Left hindlimb (tissue), 1 donor: ENCODE measurements at regions not wholly inside any gene's neighbourhood (a gene's known extent, or its start where the extent isn't known, plus 50 kb on each side); places are given as distances from the start of the nearest gene placed in this dataset.
"Not testable (repeated sequence)": the region's sequence is repeated elsewhere in the genome, so short reads cannot be mapped to it uniquely, and the experiment has no call there.

Experiments used
- DNase-seq: peaks from one replicate; pipeline ENCODE4 v3.0.0-alpha.2; 2018

- DNase-seq = not testable (repeated sequence)
Measured at GRCh38 chr2:91422102-91422501, 2730.6 kb downstream of the RPIA start.

GRCh38 chr2:91427148-91427547 lies 2735.7 kb downstream of the RPIA start:
- DNase-seq = not testable (repeated sequence)

DNA sequence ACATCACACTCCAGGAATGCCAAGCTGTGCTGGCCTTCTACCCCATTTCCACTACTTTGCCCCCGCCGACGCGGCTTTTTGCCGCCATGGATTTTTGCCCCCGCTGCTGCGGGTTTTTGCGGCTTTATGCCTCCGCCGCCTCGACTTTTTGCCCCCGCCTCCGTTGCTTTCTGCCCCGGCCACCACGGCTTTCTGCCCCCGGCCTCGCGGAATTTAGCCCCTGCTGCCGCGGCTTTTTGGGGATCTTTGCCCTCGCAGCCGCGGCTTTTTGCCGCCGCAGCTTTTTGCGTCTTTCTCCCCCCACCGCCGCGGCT lies 2750.4 kb downstream of the RPIA start:
- DNase-seq = not testable (repeated sequence)

DNA sequence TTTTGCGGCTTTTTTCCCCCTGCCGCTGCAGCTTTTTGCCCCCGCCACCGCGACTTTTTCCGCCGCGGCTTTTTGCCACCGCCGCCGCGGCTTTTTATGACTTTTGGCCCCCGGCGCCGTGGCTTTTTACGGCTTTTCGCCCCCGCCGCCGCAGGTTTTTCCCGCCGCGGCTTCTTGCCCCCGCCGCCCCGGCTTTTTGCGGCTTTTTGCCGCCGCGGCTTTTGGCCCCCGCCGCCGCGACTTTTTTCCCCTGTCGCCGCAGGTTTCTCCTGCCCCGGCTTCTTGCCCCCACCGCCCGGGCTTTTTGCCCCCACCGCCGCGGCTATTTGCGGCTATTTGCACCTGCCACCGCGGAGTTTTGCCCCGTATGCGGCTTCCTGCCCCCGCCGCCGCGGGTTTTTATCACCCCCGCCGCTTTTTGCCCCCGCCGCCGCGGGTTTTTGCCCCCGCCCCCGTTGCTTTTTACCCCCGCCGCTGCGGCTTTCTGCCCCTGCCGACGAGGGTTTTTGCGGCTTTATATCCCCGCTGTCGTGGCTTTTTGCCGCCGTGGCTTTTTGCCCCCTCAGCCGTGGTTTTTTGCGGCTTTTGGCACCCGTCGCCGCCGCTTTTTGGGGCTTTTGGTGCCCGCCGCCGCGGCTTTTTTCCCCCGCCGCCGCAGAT lies 2750.9 kb downstream of the RPIA start:
- DNase-seq = peak; percentile 26

DNA sequence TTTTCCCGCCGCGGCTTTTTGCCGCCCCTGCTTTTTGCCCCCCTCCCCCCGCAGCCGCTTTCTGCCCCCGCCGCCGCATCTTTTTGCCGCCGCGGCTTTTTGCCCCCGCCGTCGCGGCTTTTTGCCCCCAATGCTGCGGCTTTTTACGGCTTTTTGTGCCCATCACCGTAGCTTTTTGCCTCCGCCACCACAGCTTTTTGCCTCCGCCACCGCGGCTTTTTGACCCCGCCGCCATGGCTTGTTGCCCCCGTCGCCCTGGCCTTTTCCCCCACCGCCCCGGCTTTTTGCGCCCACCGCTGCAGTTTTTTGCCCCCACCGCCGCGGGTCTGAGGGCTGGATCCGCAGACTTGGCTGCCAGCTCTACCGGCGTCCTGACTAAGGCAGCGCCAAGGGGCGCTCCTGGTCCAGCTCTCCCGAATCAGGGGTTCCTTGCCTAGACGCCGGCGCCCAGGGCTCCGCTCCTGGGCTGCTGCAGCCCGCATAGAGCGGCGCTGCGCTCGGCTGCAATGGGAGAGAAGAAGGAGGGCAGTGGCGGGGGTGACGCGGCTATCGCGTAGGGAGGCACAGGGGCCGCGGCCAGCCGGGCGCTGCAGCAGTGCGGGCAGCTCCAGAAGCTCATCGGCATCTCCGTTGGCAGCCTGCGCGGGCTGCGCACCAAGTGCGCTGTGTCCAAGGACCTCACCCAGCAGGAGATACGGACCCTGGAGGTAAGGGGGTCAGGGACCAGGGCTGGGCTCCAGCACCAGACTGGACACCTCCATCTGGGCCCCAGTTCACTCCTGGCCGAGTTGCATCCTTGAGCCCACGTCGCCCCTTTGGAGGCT lies 2751.6 kb downstream of the RPIA start:
- DNase-seq = peak; percentile 15

DNA sequence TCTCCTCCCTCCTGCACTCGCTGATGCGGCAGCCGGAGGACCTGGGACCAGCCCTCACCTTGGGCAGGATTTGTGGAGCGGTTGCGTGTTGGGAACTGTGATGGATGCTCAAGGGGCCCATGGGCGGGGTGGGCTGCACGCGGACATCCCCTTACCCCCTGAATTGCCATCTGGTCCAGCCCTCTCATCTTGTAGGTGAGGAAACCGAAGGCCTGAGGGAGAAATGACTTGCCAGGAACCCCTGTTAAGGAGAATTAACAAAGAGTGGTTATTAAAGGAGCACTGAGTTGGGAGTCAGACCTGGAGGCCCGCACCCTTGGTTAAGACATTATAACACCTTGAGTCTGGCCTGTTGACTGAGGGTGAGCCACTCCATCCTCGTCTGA lies 2752.2 kb downstream of the RPIA start:
- peak; percentile 12 for DNase-seq

DNA sequence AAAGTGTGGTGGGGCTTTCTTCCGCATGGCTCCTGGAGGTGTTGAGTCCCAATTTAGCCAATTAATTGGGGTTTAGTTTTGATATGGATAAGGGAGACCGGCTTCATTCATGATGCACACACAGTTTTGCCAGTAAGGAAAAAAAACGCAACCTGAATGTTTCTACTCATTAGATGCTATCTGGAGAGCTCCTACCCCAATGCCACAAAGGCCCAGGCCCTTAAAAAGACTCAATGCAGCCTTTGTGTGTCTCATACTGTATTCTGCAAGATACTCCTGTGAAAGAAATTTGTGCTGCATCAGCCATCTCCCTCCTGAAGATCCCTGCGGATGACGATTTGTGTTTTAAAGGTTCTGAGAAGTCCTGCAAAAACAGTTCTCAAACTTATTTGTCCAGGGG lies 2754.2 kb downstream of the RPIA start:
- not testable (repeated sequence) for DNase-seq

- DNase-seq = not testable (repeated sequence)
Measured at GRCh38 chr2:91446489-91446888, 2755.0 kb downstream of the RPIA start.

GRCh38 chr2:91446915-91447314 lies 2755.4 kb downstream of the RPIA start:
- not testable (repeated sequence) for DNase-seq

- DNase-seq = not testable (repeated sequence)
Measured at GRCh38 chr2:91447508-91447907, 2756.0 kb downstream of the RPIA start.

DNA sequence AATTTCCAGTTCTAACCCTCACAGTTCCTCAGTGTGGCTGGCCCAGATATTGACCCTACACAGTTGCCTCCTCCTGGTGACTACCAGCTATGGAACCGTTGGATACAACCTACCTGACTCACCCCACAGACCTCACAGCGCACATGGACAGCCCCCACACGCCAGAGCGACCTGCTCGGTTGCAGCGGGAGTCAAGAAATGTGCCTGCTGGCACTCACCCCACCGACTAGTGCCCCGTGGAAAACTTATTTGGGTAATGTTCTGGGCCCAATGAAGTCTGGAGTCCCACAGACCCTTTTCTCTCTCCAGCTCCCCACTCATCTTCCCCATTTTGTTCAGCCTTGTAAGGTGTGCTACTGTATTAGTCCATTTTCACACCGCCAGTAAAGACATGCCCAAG lies 2770.8 kb downstream of the RPIA start:
- DNase-seq = not testable (repeated sequence)

GRCh38 chr2:91463007-91463406 lies 2771.5 kb downstream of the RPIA start:
- not testable (repeated sequence) for DNase-seq

- not testable (repeated sequence) for DNase-seq
Measured at GRCh38 chr2:91466780-91467363, 2775.4 kb downstream of the RPIA start.

- DNase-seq = not testable (repeated sequence)
Measured at GRCh38 chr2:91476244-91476935, 2784.9 kb downstream of the RPIA start.

GRCh38 chr2:91476936-91477246 lies 2785.4 kb downstream of the RPIA start:
- peak; percentile 20 for DNase-seq

- not testable (repeated sequence) for DNase-seq
Measured at GRCh38 chr2:91477291-91477690, 2785.8 kb downstream of the RPIA start.

- peak; percentile 64 for DNase-seq
Measured at GRCh38 chr2:91477731-91478672, 2786.5 kb downstream of the RPIA start.

DNA sequence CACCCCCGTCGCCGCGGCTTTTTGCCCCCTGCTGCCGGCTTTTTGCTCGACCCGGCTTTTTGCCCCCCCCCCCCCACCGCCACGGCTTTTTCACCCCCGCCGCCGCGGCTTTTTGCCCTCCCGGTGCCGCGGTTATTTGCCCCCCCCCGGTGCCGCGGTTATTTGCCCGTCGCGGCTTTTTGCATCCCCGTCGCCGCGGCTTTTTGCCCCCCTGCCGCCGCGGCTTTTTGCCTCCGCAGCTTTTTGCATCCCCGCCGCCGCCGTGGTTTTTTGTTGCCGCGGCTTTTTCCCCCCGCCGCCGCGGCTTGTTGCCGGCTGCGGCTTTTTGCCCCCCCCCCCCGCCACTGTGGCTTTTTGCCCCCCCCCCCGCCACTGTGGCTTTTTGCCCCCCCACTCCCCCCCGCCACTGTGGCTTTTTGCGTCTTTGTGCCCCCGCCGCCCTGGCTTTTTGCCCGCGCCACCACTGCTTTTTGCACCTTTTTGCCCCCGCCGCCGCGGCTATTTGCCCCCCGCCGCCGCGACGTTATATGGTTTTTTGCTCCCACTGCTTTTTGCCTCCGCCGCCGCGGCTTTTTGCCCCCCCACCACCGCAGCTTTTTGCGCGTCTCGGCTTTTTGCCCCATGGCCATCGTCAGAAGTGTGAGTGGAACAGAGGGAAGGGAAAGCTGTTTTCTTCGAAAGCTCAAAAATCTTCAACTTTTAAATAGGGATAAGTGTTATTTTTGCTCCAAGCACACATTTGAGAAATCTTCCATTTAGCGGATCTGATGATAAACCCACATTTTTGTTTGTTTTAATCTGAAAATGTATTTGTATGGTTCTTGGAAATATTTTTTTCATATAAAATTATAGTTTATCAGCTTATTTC lies 2787.6 kb downstream of the RPIA start:
- DNase-seq = peak; percentile 30

GRCh38 chr2:91485226-91485625 lies 2793.8 kb downstream of the RPIA start:
- DNase-seq = not testable (repeated sequence)

DNA sequence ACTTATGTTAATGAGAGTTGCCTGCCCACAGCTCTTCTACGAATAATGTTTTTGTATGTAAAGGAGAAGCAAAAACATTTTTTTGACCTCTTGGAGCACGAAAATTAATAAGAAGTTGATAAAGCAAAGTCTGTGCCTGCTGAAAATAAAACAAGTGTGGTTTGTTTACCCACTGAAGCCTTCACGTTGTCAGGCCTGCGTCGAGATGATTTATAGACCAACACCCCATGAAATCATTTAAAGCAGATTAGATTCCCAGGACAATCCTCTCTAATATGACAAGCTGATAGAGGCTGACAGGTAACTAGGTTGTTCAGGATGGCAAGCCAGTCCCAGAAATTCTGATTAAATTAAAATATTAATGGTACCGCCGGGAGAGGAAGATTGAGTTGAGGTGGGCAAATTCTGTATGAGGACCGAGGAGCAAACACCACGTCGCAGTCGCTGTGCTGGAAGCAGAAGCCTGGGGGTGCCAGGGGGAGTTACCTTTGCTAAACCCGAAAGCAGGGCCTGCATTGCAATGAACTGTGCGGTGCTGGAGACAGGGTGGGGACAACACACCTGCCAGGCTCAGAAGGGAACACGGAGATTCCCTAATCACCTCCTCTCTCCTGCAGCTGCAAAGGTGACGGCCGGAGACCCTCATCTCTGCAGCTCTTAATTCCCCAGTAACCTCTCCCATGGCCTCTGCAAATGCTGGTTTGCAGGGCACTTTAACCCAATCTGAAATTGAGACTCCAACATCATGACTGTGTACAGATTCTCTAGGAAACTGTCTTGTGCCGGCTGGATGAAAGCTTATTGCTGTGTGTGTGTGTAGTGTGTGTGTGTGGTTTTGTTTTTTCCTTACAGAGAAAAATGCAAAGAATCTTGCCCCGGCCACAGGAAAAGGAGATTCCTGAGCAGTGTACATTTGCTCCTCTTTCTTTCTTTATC lies 2805.9 kb downstream of the RPIA start:
- DNase-seq = not testable (repeated sequence)
